Kidney (tissue), 13 donors: ENCODE measurements at regions not wholly inside any gene's neighbourhood (a gene's known extent, or its start where the extent isn't known, plus 50 kb on each side); places are given as distances from the start of the nearest gene placed in this dataset.

Source experiments
- DNase-seq, 5 donors: peaks; one replicate each; pipeline ENCODE4 v3.0.0-alpha.2; 2013 to 2020
- FAIRE-seq: peaks from 2 replicates; lab custom pipeline; 2012; peaks lifted over from hg19 to GRCh38; lab: Jason Lieb, UNC
- H3K27ac ChIP-seq, 2 donors: one replicate each; pipeline ENCODE4 v1.7.0; 2013; ENCODE audit warnings: low read depth in 2 of 2, low read length in 2 of 2, inconsistent platforms in 1 of 2
- H3K27me3 ChIP-seq: one replicate; pipeline ENCODE4 v1.7.1; 2013; ENCODE audit warnings: low read length, inconsistent platforms; ENCODE audit not compliant: control insufficient read depth, insufficient read depth
- H3K36me3 ChIP-seq, 3 donors: one replicate each; pipeline versions ENCODE4 v1.7.0 to v1.7.1; 2013; ENCODE audit warnings: low read length in 3 of 3, control low read depth in 1 of 3, inconsistent platforms in 1 of 3; ENCODE audit not compliant: insufficient read depth in 3 of 3, control insufficient read depth in 2 of 3
- H3K4me1 ChIP-seq, 3 donors: one replicate each; pipeline versions ENCODE4 v1.7.0 to v1.7.1; 2013; ENCODE audit warnings: low read length in 3 of 3, inconsistent platforms in 1 of 3, low read depth in 1 of 3; ENCODE audit not compliant: control insufficient read depth in 2 of 3, insufficient read depth in 2 of 3
- H3K4me3 ChIP-seq, 3 donors: one replicate each; pipeline versions ENCODE4 v1.7.0 to v1.8.1; 2013; ENCODE audit warnings: low read length in 3 of 3, control low read depth in 1 of 3, inconsistent platforms in 1 of 3
- H3K9ac ChIP-seq, 3 donors: one replicate each; pipeline versions ENCODE4 v1.7.0 to v1.7.1; 2013; ENCODE audit warnings: low read length in 3 of 3, control low read depth in 1 of 3, inconsistent platforms in 1 of 3
- H3K9me3 ChIP-seq, 3 donors: one replicate each; pipeline versions ENCODE4 v1.7.0 to v1.7.1; 2013; ENCODE audit warnings: low read length in 3 of 3, control low read depth in 1 of 3, inconsistent platforms in 1 of 3; ENCODE audit not compliant: control insufficient read depth in 2 of 3, insufficient read depth in 1 of 3
- CTCF ChIP-seq: IDR thresholded peaks from 3 replicates; pipeline ENCODE4 v1.5.1; 2012; ENCODE audit warnings: mild to moderate bottlenecking, moderate library complexity, borderline replicate concordance; ENCODE audit not compliant: insufficient read depth; ENCODE audit errors: extremely low read depth
- intact Hi-C: fragments of 100-400 bp; cut with DNase I; formaldehyde crosslinking; loops from one replicate; pipeline ENCODE4 v1.11.1; 2022
- donor health status: control.
- donor health status: control.
- donor health status: control.
- donor health status: control.
- donor health status: control.
- donor health status: DM: yes; HTN: yes; CAD: no.
- donor health status: Normal renal cell carcinoma (clear cell type).

- no peak overlapping the region for H3K9ac ChIP-seq
- H3K9me3 ChIP-seq, result peaks cover 0 to 12% (median 0%) of the 10 kb centered on the region in 3 donors
- FAIRE-seq, result no peak
- no peak for TF ChIP-seq CTCF
- H3K4me3 ChIP-seq, result no peak overlapping the region
- no peaks in the 10 kb centered on the region for H3K27me3 ChIP-seq
- DNase-seq, result no peak
- H3K36me3 ChIP-seq, result no peaks in the 10 kb centered on the region
- H3K27ac ChIP-seq, result no peak overlapping the region
- no peaks in the 10 kb centered on the region for H3K4me1 ChIP-seq
- intact Hi-C loops, result no loop called here
Measured at GRCh38 chr14:50023671-50024490, 92.5 kb downstream of the VCPKMT start.

GRCh38 chr14:50025073-50025472 is 91.3 kb downstream of the VCPKMT start:
- H3K27me3 ChIP-seq, result no peaks in the 10 kb centered on the region
- no peaks in the 10 kb centered on the region for H3K4me1 ChIP-seq
- FAIRE-seq (no peak), DNase-seq (no peak)
- TF ChIP-seq CTCF, result no peak
- no peak overlapping the region for H3K4me3 ChIP-seq
- intact Hi-C loops, result no loop called here
- peaks cover 0 to 11% (median 0%) of the 10 kb centered on the region in 3 donors for H3K9me3 ChIP-seq
- no peak overlapping the region for H3K27ac ChIP-seq
- H3K9ac ChIP-seq, result no peak overlapping the region
- no peaks in the 10 kb centered on the region for H3K36me3 ChIP-seq

- Histone ChIP-seq H3K4me1 (no peaks in the 10 kb centered on the region), H3K4me3 (no peak overlapping the region), H3K9ac (no peak overlapping the region), H3K27me3 (no peaks in the 10 kb centered on the region), H3K27ac (no peak overlapping the region), H3K36me3 (no peaks in the 10 kb centered on the region), H3K9me3 (peaks cover 0 to 7% (median 0%) of the 10 kb centered on the region in 3 donors)
- DNase-seq (no peak), FAIRE-seq (no peak)
- intact Hi-C loops, result no loop called here
- TF ChIP-seq CTCF, result no peak
Measured at GRCh38 chr14:50025776-50026175, 90.6 kb downstream of the VCPKMT start.
